ENCODE measurements at regions not wholly inside any gene's neighbourhood (a gene's known extent, or its start where the extent isn't known, plus 50 kb on each side); places are given as distances from the start of the nearest gene placed in this dataset.

GRCh38 chr2:49332415-49332814, 178.1 kb upstream of the FSHR start:
- no peak overlapping the region for H3K4me2 ChIP-seq (ENCODE audit: low read length, poor library complexity, severe bottlenecking)
- H3K27ac ChIP-seq (ENCODE audit: low read length, poor library complexity, severe bottlenecking), result no peak overlapping the region
- H3K9ac ChIP-seq (ENCODE audit: low read length), result no peak overlapping the region
- no peaks in the 10 kb centered on the region for H3K27me3 ChIP-seq (ENCODE audit: control insufficient read depth in 1 of 2, insufficient read depth in 1 of 2, low read length in 2 of 2)
- no peaks in the 10 kb centered on the region for H3K9me3 ChIP-seq (ENCODE audit: control insufficient read depth, low read length)
- no peak overlapping the region for H3K23ac ChIP-seq (ENCODE audit: low read length in 2 of 2)
- no peak overlapping the region for H3K18ac ChIP-seq (ENCODE audit: low read depth in 1 of 2, low read length in 2 of 2)
- no peaks in the 10 kb centered on the region for H3K79me1 ChIP-seq (replicated peaks; ENCODE audit: low read length, poor library complexity, severe bottlenecking)
- H3K4ac ChIP-seq (ENCODE audit: low read depth in 1 of 2, low read length in 2 of 2), result no peak overlapping the region
- WGBS, result 89% methylated on average over 1 of the region's 1 CpG
- no peak overlapping the region for H2BK120ac ChIP-seq (ENCODE audit: low read depth, low read length)
- H4K8ac ChIP-seq (ENCODE audit: low read length), result no peak overlapping the region
- no peak overlapping the region for H2AFZ ChIP-seq (ENCODE audit: low read depth, low read length)
- H2BK12ac ChIP-seq (ENCODE audit: low read length in 2 of 2), result no peak overlapping the region
- no peak overlapping the region for H2BK15ac ChIP-seq (ENCODE audit: low read depth, poor library complexity, severe bottlenecking)
- H2BK5ac ChIP-seq (ENCODE audit: low read depth, low read length, poor library complexity, severe bottlenecking), result no peak overlapping the region
- no peaks in the 10 kb centered on the region for H3K36me3 ChIP-seq (ENCODE audit: control insufficient read depth in 1 of 2, insufficient read depth in 2 of 2, low read depth in 1 of 2, low read length in 2 of 2)
- H3K14ac ChIP-seq (ENCODE audit: low read length in 2 of 2), result no peak overlapping the region
- peak; percentile 2 for DNase-seq
- H2AK5ac ChIP-seq (ENCODE audit: low read length, severe bottlenecking), result no peak overlapping the region
- H3K4me3 ChIP-seq (ENCODE audit: insufficient read depth in 1 of 2, low read depth in 1 of 2, low read length in 2 of 2), result no peak overlapping the region
- H3K4me1 ChIP-seq (ENCODE audit: control insufficient read depth, insufficient read depth, low read depth, low read length), result no peaks in the 10 kb centered on the region
- H4K91ac ChIP-seq (ENCODE audit: low read length), result no peak overlapping the region

DNA sequence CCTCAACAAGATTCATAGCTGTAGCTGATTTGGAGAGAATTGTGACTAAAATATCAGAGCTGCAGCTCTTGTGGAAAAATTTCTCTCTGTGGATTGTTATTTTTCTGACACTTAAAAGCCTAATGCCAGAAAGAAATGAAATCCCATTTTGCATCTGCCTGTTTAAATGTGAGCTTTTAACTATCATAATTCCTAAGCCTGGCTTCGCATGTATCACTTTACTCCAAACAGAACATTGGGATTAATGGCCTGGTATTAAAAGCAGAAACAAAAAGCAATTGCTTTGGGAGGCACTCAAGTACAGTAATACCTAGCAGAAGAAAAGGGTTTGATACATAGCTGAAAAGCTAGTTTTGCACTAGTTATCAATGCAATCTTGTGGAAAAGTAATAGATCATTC, 164.2 kb upstream of the FSHR start:
- Histone ChIP-seq H3K14ac (ENCODE audit: low read length in 2 of 2) (no peak overlapping the region), H2BK15ac (ENCODE audit: low read depth, poor library complexity, severe bottlenecking) (no peak overlapping the region), H3K9me3 (ENCODE audit: control insufficient read depth, low read length) (peaks cover 10% of the 10 kb centered on the region), H3K27me3 (ENCODE audit: control insufficient read depth in 1 of 2, insufficient read depth in 1 of 2, low read length in 2 of 2) (no peaks in the 10 kb centered on the region), H2BK12ac (ENCODE audit: low read length in 2 of 2) (no peak overlapping the region), H3K4me2 (ENCODE audit: low read length, poor library complexity, severe bottlenecking) (no peak overlapping the region), H3K23ac (ENCODE audit: low read length in 2 of 2) (no peak overlapping the region), H2AFZ (ENCODE audit: low read depth, low read length) (no peak overlapping the region), H3K36me3 (ENCODE audit: control insufficient read depth in 1 of 2, insufficient read depth in 2 of 2, low read depth in 1 of 2, low read length in 2 of 2) (no peaks in the 10 kb centered on the region), H3K4me3 (ENCODE audit: insufficient read depth in 1 of 2, low read depth in 1 of 2, low read length in 2 of 2) (no peak overlapping the region), H2BK120ac (ENCODE audit: low read depth, low read length) (no peak overlapping the region), H3K9ac (ENCODE audit: low read length) (no peak overlapping the region), H3K27ac (ENCODE audit: low read length, poor library complexity, severe bottlenecking) (no peak overlapping the region), H4K8ac (ENCODE audit: low read length) (no peak overlapping the region), H3K4me1 (ENCODE audit: control insufficient read depth, insufficient read depth, low read depth, low read length) (no peaks in the 10 kb centered on the region), H4K91ac (ENCODE audit: low read length) (no peak overlapping the region), H2AK5ac (ENCODE audit: low read length, severe bottlenecking) (no peak overlapping the region), H3K18ac (ENCODE audit: low read depth in 1 of 2, low read length in 2 of 2) (no peak overlapping the region), H2BK5ac (ENCODE audit: low read depth, low read length, poor library complexity, severe bottlenecking) (no peak overlapping the region), H3K79me1 (replicated peaks; ENCODE audit: low read length, poor library complexity, severe bottlenecking) (no peaks in the 10 kb centered on the region), H3K4ac (ENCODE audit: low read depth in 1 of 2, low read length in 2 of 2) (no peak overlapping the region)
- 75% methylated on average over 1 of the region's 1 CpG for WGBS
- no peak for DNase-seq

- Histone ChIP-seq H3K18ac (ENCODE audit: low read depth in 1 of 2, low read length in 2 of 2) (no peak overlapping the region), H3K27ac (ENCODE audit: low read length, poor library complexity, severe bottlenecking) (no peak overlapping the region), H3K79me1 (replicated peaks; ENCODE audit: low read length, poor library complexity, severe bottlenecking) (no peaks in the 10 kb centered on the region), H2BK15ac (ENCODE audit: low read depth, poor library complexity, severe bottlenecking) (no peak overlapping the region), H2BK12ac (ENCODE audit: low read length in 2 of 2) (no peak overlapping the region), H2BK5ac (ENCODE audit: low read depth, low read length, poor library complexity, severe bottlenecking) (no peak overlapping the region), H3K9me3 (ENCODE audit: control insufficient read depth, low read length) (peaks cover 10% of the 10 kb centered on the region), H4K91ac (ENCODE audit: low read length) (no peak overlapping the region), H2AK5ac (ENCODE audit: low read length, severe bottlenecking) (no peak overlapping the region), H3K9ac (ENCODE audit: low read length) (no peak overlapping the region), H4K8ac (ENCODE audit: low read length) (no peak overlapping the region), H3K27me3 (ENCODE audit: control insufficient read depth in 1 of 2, insufficient read depth in 1 of 2, low read length in 2 of 2) (no peaks in the 10 kb centered on the region), H3K4me1 (ENCODE audit: control insufficient read depth, insufficient read depth, low read depth, low read length) (no peaks in the 10 kb centered on the region), H3K4me3 (ENCODE audit: insufficient read depth in 1 of 2, low read depth in 1 of 2, low read length in 2 of 2) (no peak overlapping the region), H3K36me3 (ENCODE audit: control insufficient read depth in 1 of 2, insufficient read depth in 2 of 2, low read depth in 1 of 2, low read length in 2 of 2) (no peaks in the 10 kb centered on the region), H3K4ac (ENCODE audit: low read depth in 1 of 2, low read length in 2 of 2) (no peak overlapping the region), H3K23ac (ENCODE audit: low read length in 2 of 2) (no peak overlapping the region), H2AFZ (ENCODE audit: low read depth, low read length) (no peak overlapping the region), H3K4me2 (ENCODE audit: low read length, poor library complexity, severe bottlenecking) (no peak overlapping the region), H2BK120ac (ENCODE audit: low read depth, low read length) (no peak overlapping the region), H3K14ac (ENCODE audit: low read length in 2 of 2) (no peak overlapping the region)
- no peak for DNase-seq
- 60% methylated on average over 1 of the region's 3 CpGs for WGBS
Observed at GRCh38 chr2:49309461-49309860, 155.1 kb upstream of the FSHR start.

- Histone ChIP-seq H3K27ac (ENCODE audit: low read length, poor library complexity, severe bottlenecking) (no peak overlapping the region), H3K18ac (ENCODE audit: low read depth in 1 of 2, low read length in 2 of 2) (no peak overlapping the region), H3K9ac (ENCODE audit: low read length) (no peak overlapping the region), H2AK5ac (ENCODE audit: low read length, severe bottlenecking) (no peak overlapping the region), H2BK12ac (ENCODE audit: low read length in 2 of 2) (no peak overlapping the region), H3K4me3 (ENCODE audit: insufficient read depth in 1 of 2, low read depth in 1 of 2, low read length in 2 of 2) (no peak overlapping the region), H3K27me3 (ENCODE audit: control insufficient read depth in 1 of 2, insufficient read depth in 1 of 2, low read length in 2 of 2) (no peaks in the 10 kb centered on the region), H3K4ac (ENCODE audit: low read depth in 1 of 2, low read length in 2 of 2) (no peak overlapping the region), H3K79me1 (replicated peaks; ENCODE audit: low read length, poor library complexity, severe bottlenecking) (no peaks in the 10 kb centered on the region), H2AFZ (ENCODE audit: low read depth, low read length) (no peak overlapping the region), H3K4me2 (ENCODE audit: low read length, poor library complexity, severe bottlenecking) (no peak overlapping the region), H4K8ac (ENCODE audit: low read length) (no peak overlapping the region), H3K4me1 (ENCODE audit: control insufficient read depth, insufficient read depth, low read depth, low read length) (no peaks in the 10 kb centered on the region), H2BK5ac (ENCODE audit: low read depth, low read length, poor library complexity, severe bottlenecking) (no peak overlapping the region), H2BK120ac (ENCODE audit: low read depth, low read length) (no peak overlapping the region), H3K9me3 (ENCODE audit: control insufficient read depth, low read length) (peaks cover 8% of the 10 kb centered on the region), H3K14ac (ENCODE audit: low read length in 2 of 2) (no peak overlapping the region), H4K91ac (ENCODE audit: low read length) (no peak overlapping the region), H3K36me3 (ENCODE audit: control insufficient read depth in 1 of 2, insufficient read depth in 2 of 2, low read depth in 1 of 2, low read length in 2 of 2) (no peaks in the 10 kb centered on the region), H3K23ac (ENCODE audit: low read length in 2 of 2) (no peak overlapping the region), H2BK15ac (ENCODE audit: low read depth, poor library complexity, severe bottlenecking) (no peak overlapping the region)
- 5% methylated on average over 2 of the region's 3 CpGs for WGBS
- DNase-seq, result peak; percentile 80
Observed at GRCh38 chr2:49306925-49307324, 152.6 kb upstream of the FSHR start.

Measured in mesenchymal stem cell (in vitro differentiated cells and primary cell).